KMS-11 (cell line): ENCODE measurements at regions not wholly inside any gene's neighbourhood (a gene's known extent, or its start where the extent isn't known, plus 50 kb on each side); places are given as distances from the start of the nearest gene placed in this dataset.
"Not testable (repeated sequence)": the region's sequence is repeated elsewhere in the genome, so short reads cannot be mapped to it uniquely, and the experiment has no call there.

Experiments used
- H2AFZ ChIP-seq: fragments of 200-600 bp; sonication (generic); 2 replicates; pipeline ENCODE4 v1.6.1; 2016; ENCODE audit warnings: antibody characterized with exemption, mixed run types, low read depth
- H3K27ac ChIP-seq: fragments of 200-600 bp; sonication (generic); 2 replicates; pipeline ENCODE4 v1.6.1; 2016; ENCODE audit warnings: mild to moderate bottlenecking, mixed run types
- H3K27me3 ChIP-seq: fragments of 200-600 bp; sonication (generic); 2 replicates; pipeline ENCODE4 v1.6.1; 2017; ENCODE audit warnings: mild to moderate bottlenecking, low read depth, mixed run types, moderate library complexity; ENCODE audit not compliant: insufficient read depth
- H3K36me3 ChIP-seq: fragments of 200-600 bp; sonication (generic); 2 replicates; pipeline ENCODE4 v1.6.1; 2017; ENCODE audit warnings: mild to moderate bottlenecking, mixed run types; ENCODE audit not compliant: insufficient read depth
- H3K4me1 ChIP-seq: fragments of 200-600 bp; sonication (generic); 2 replicates; pipeline ENCODE4 v1.6.1; 2016; ENCODE audit warnings: mild to moderate bottlenecking, low read depth, mixed run types; ENCODE audit not compliant: poor library complexity, severe bottlenecking
- H3K4me2 ChIP-seq: fragments of 200-600 bp; sonication (generic); 2 replicates; pipeline ENCODE4 v1.7.0; 2016; ENCODE audit warnings: mild to moderate bottlenecking, mixed run types
- H3K4me3 ChIP-seq: fragments of 200-600 bp; sonication (generic); IDR thresholded peaks from 2 replicates; pipeline ENCODE4 v1.6.1; 2017; ENCODE audit warnings: low read depth, low read length, mixed read lengths; ENCODE audit not compliant: insufficient read depth
- H3K79me2 ChIP-seq: fragments of 200-600 bp; sonication (generic); 2 replicates; pipeline ENCODE4 v1.6.1; 2016; ENCODE audit warnings: low read depth, mixed run types; ENCODE audit not compliant: insufficient read depth
- H3K9ac ChIP-seq: fragments of 200-600 bp; sonication (generic); 2 replicates; pipeline ENCODE4 v1.6.1; 2016; ENCODE audit warnings: mild to moderate bottlenecking, mixed run types
- H4K20me1 ChIP-seq: fragments of 200-600 bp; sonication (generic); 2 replicates; pipeline ENCODE4 v1.6.1; 2016; ENCODE audit warnings: mild to moderate bottlenecking, mixed run types; ENCODE audit not compliant: insufficient read depth
- CTCF ChIP-seq: fragments of 200-600 bp; sonication (generic); conservative IDR thresholded peaks from 2 replicates; pipeline ENCODE4 v1.6.1; 2017; ENCODE audit warnings: low read depth, mild to moderate bottlenecking, antibody characterized with exemption, low read length, moderate library complexity, mixed read lengths

GRCh38 chr20:43383026-43383795 lies 74.5 kb upstream of the SRSF6 start:
- no peak overlapping the region for H2AFZ ChIP-seq
- H3K4me3 ChIP-seq: no peak overlapping the region
- H3K36me3 ChIP-seq: no peaks in the 10 kb centered on the region
- no peak for TF ChIP-seq CTCF
- H3K79me2 ChIP-seq: no peaks in the 10 kb centered on the region
- no peak overlapping the region for H3K9ac ChIP-seq
- no peaks in the 10 kb centered on the region for H4K20me1 ChIP-seq
- no peaks in the 10 kb centered on the region for H3K27me3 ChIP-seq
- no peaks in the 10 kb centered on the region for H3K4me1 ChIP-seq
- H3K4me2 ChIP-seq: no peak overlapping the region
- no peak overlapping the region for H3K27ac ChIP-seq

DNA sequence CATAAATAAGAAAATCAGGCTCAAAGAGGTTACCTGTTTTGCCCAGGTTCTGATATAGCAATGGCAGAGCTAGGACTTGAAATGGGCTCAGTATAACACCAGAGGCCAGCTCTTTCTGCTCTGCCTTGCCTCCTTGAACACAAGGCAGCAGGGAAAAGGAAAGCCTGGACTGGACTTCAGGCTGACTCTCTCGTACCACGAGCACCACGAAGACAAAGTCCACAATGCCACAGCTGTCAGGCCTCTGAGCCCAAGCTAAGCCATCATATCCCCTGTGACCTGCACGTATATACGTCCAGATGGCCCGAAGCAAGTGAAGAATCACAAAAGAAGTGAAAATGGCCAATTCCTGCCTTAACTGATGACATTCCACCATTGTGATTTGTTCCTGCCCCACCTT lies 75.6 kb upstream of the SRSF6 start:
- not testable (repeated sequence) for H3K4me1 ChIP-seq, H3K27ac ChIP-seq, H3K9ac ChIP-seq, H3K79me2 ChIP-seq, H2AFZ ChIP-seq, H3K4me2 ChIP-seq, H3K4me3 ChIP-seq, H3K36me3 ChIP-seq, H4K20me1 ChIP-seq, H3K27me3 ChIP-seq

DNA sequence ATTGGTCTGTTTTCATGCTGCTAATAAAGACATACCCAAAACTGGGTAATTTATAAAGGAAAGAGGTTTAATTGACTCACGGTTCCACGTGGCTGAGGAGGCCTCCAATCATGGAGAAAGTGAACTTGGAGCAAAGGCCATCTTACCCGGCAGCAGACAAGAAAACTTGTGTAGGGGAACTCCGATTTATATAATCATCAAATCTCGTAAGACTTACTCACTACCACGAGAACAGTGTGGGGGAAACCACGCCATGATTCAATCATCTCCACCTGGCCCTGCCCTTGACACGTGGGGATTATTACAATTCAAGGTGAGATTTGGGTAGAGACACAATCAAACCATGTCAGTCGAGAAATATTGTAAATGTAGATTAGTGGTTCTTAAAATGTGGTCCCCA lies 76.2 kb upstream of the SRSF6 start:
- not testable (repeated sequence) for H3K27me3 ChIP-seq, H2AFZ ChIP-seq, H3K4me2 ChIP-seq, H3K9ac ChIP-seq, H3K79me2 ChIP-seq, H3K36me3 ChIP-seq, H4K20me1 ChIP-seq, H3K4me3 ChIP-seq, H3K4me1 ChIP-seq, H3K27ac ChIP-seq

DNA sequence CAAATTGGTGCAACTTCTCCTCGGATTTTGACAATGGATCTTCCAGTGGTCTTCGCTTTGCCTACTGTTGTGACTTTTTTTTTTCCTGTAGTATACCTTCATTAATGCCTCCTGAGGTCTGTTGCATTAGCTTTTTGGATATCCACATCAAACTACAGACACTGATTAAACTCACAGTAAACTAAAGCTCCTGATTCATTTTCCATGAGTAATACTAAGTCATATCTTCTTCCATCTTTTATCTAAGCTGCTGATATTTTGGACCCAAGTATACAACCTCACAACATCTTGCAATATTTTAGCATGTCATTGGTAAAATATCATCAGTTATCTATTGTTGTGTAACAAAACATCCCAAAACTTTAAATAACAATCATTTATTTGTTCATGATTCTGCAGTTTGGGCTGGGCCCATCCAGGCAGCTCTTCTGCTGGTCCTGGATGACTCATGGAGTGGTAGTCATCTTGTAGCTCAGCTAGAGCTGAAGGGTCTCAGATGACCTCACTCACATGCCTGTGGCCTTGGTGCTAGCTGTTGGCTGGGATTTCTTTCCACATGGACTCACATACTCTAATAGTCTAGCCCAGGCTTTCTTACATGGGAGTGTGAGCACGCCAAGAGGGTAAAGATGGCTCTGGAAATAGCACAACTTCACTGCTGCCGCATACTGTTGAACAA lies 78.3 kb upstream of the SRSF6 start:
- H3K4me3 ChIP-seq: no peak overlapping the region
- TF ChIP-seq CTCF: no peak
- no peak overlapping the region for H3K9ac ChIP-seq
- H2AFZ ChIP-seq: no peak overlapping the region
- no peak overlapping the region for H3K27ac ChIP-seq
- no peaks in the 10 kb centered on the region for H3K27me3 ChIP-seq
- no peaks in the 10 kb centered on the region for H3K79me2 ChIP-seq
- H4K20me1 ChIP-seq: no peaks in the 10 kb centered on the region
- no peaks in the 10 kb centered on the region for H3K36me3 ChIP-seq
- H3K4me1 ChIP-seq: no peaks in the 10 kb centered on the region
- no peak overlapping the region for H3K4me2 ChIP-seq

- no peak for TF ChIP-seq CTCF
- H2AFZ ChIP-seq: no peak overlapping the region
- H3K27me3 ChIP-seq: no peaks in the 10 kb centered on the region
- H3K4me2 ChIP-seq: no peak overlapping the region
- no peaks in the 10 kb centered on the region for H3K4me1 ChIP-seq
- H3K27ac ChIP-seq: no peak overlapping the region
- H4K20me1 ChIP-seq: no peaks in the 10 kb centered on the region
- no peaks in the 10 kb centered on the region for H3K79me2 ChIP-seq
- no peaks in the 10 kb centered on the region for H3K36me3 ChIP-seq
- H3K4me3 ChIP-seq: no peak overlapping the region
- H3K9ac ChIP-seq: no peak overlapping the region
These were observed 80.9 kb upstream of the SRSF6 start for GRCh38 chr20:43376831-43377230.
